Uterus (tissue), 2 donors: ENCODE measurements at regions not wholly inside any gene's neighbourhood (a gene's known extent, or its start where the extent isn't known, plus 50 kb on each side); places are given as distances from the start of the nearest gene placed in this dataset.

Experiments
- CTCF ChIP-seq, 4 experiments: fragments of 200-600 bp in 2 of 4; fragments of 450-650 bp in 2 of 4; sonication (generic) in 2 of 4; IDR thresholded peaks; one replicate each; pipeline ENCODE4 v1.5.1; 2016 to 2019; ENCODE audit warnings: antibody characterized with exemption in 4 of 4, mild to moderate bottlenecking in 2 of 4, moderate library complexity in 1 of 4
- POLR2A ChIP-seq, 2 donors: fragments of 450-650 bp; IDR thresholded peaks; one replicate each; pipeline ENCODE4 v1.6.1; 2016; ENCODE audit warnings: antibody characterized with exemption in 2 of 2, mild to moderate bottlenecking in 1 of 2, moderate library complexity in 1 of 2

- TF ChIP-seq CTCF (IDR thresholded peaks at IDR 0.05) (no peak), POLR2A (IDR thresholded peaks at IDR 0.05) (no peak)
Observed at GRCh38 chr18:11392292-11392691, 217.1 kb upstream of the SLC35G4 start.
